NCI-H82 treated with DMSO at 0.1 percent for 48 hours (cell line): ENCODE measurements at regions not wholly inside any gene's neighbourhood (a gene's known extent, or its start where the extent isn't known, plus 50 kb on each side); places are given as distances from the start of the nearest gene placed in this dataset.
"Not testable (repeated sequence)": the region's sequence is repeated elsewhere in the genome, so short reads cannot be mapped to it uniquely, and the experiment has no call there.

Experiments used
- DNase-seq: peaks from one replicate; lab custom pipeline; 2025; ENCODE audit not compliant: unreplicated experiment; lab: John Stamatoyannopoulos, UW

- DNase-seq = not testable (repeated sequence)
Observed at GRCh38 chrX:140074851-140075250, 109.5 kb upstream of the CXorf66 start.

GRCh38 chrX:140071037-140071436 is 105.7 kb upstream of the CXorf66 start:
- no peak for DNase-seq

GRCh38 chrX:140065961-140066662 is 100.8 kb upstream of the CXorf66 start:
- no peak for DNase-seq

GRCh38 chrX:140064993-140065392 is 99.7 kb upstream of the CXorf66 start:
- no peak for DNase-seq

- DNase-seq = peak; percentile 24
Observed at GRCh38 chrX:140057001-140057411, 91.7 kb upstream of the CXorf66 start.

- DNase-seq = no peak
Observed at GRCh38 chrX:140053846-140054245, 88.5 kb upstream of the CXorf66 start.

GRCh38 chrX:140050906-140051305 is 85.6 kb upstream of the CXorf66 start:
- no peak for DNase-seq

- no peak for DNase-seq
Observed at GRCh38 chrX:140040386-140040785, 75.1 kb upstream of the CXorf66 start.

GRCh38 chrX:140038842-140039241 is 73.5 kb upstream of the CXorf66 start:
- DNase-seq = no peak

GRCh38 chrX:140034916-140035315 is 69.6 kb upstream of the CXorf66 start:
- no peak for DNase-seq

- no peak for DNase-seq
Observed at GRCh38 chrX:140022482-140022881, 57.2 kb upstream of the CXorf66 start.

- not testable (repeated sequence) for DNase-seq
Observed at GRCh38 chrX:140019134-140019533, 53.8 kb upstream of the CXorf66 start.
